Heart left ventricle (tissue), 13 donors: ENCODE measurements at regions not wholly inside any gene's neighbourhood (a gene's known extent, or its start where the extent isn't known, plus 50 kb on each side); places are given as distances from the start of the nearest gene placed in this dataset.

Experiments
- CTCF ChIP-seq, 12 donors: fragments of 200-600 bp; sonication (generic) in 4 of 12; IDR thresholded peaks; one replicate each; pipeline versions ENCODE4 v1.5.0 to v1.8.0; 2018 to 2022; ENCODE audit warnings: antibody characterized with exemption in 12 of 12, mild to moderate bottlenecking in 5 of 12
- POLR2A ChIP-seq, 2 donors: fragments of 450-650 bp; IDR thresholded peaks; one replicate each; pipeline ENCODE4 v1.6.1; 2017; ENCODE audit warnings: antibody characterized with exemption in 2 of 2, mild to moderate bottlenecking in 2 of 2, moderate library complexity in 2 of 2
- donor health status: ischemic (EF 13 %, LVEDD 7.1; RV severe dilation, severe dysfunction).
- donor health status: DM: no; HTN: yes; CAD: no.
- donor health status: DM: no; HTN: no; CAD: no.
- donor health status: ischemic (EF 25% LVEDD 6.9; RV normal size, moderate dysfunction).
- donor health status: ischemic (EF 25% LVEDD 5.7; RV mildly dilated, moderate dysfunction).
- donor health status: ischemic (EF 35%, LVEDD 5.7; RV mildly dilated, moderate dysfunction).
- donor health status: nonischemic (EF 11% LVEDD 7.7; RV severe dilation, severe dysfunction).
- donor health status: DM: yes; HTN: yes; CAD: no.
- donor health status: PGD.
- donor health status: ischemic (EF 29% LVEDD 5.4; RV normal size, mild dysfunction).
- donor health status: nonischemic (EF 23%, LVEDD 6.1; RV moderate dilation, normal function).

GRCh38 chr13:94936633-94937032 is 224.3 kb upstream of the SOX21 start:
- TF ChIP-seq POLR2A (IDR thresholded peaks at IDR 0.05): no peak
- TF ChIP-seq CTCF (IDR thresholded peaks at IDR 0.05): no peak
